DMS114 treated with DMSO at 0.1 percent for 48 hours (cell line): ENCODE measurements at regions not wholly inside any gene's neighbourhood (a gene's known extent, or its start where the extent isn't known, plus 50 kb on each side); places are given as distances from the start of the nearest gene placed in this dataset.

Experiments
- DNase-seq: peaks from one replicate; lab custom pipeline; 2025; ENCODE audit not compliant: unreplicated experiment; lab: John Stamatoyannopoulos, UW

DNA sequence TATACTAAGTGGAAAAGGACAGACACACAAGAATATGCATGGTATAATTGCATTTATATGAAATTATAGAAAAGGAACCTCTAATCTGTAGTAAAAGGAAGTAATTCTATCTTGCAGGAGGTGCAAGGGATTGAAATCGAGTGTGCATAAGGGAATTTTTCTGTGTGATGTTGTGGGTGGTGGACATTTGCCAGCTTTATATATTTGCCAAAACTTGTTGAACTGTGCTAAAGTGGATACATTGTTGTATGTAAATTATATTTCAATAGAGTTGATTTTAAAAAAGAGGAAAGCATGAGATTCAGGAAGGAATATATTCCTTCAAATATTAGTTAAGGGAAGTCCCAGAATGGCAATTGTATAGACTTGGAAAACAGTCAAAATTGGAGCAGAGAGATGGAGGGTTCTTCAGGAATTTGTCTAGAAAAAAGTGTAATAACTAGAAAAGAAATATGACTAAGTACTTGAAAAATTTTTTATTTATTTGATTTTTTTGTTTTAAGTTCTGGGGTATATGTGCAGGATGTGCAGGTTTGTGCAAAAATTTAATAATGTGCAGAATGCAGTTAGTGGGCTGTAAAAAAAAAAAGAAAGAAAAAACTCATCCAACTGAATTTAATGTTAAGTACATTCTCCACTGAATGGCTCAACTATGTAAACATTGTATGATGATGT lies 96.1 kb downstream of the ARL4A start:
- no peak for DNase-seq

- no peak for DNase-seq
Measured at GRCh38 chr7:12785473-12785872, 98.0 kb downstream of the ARL4A start.

DNA sequence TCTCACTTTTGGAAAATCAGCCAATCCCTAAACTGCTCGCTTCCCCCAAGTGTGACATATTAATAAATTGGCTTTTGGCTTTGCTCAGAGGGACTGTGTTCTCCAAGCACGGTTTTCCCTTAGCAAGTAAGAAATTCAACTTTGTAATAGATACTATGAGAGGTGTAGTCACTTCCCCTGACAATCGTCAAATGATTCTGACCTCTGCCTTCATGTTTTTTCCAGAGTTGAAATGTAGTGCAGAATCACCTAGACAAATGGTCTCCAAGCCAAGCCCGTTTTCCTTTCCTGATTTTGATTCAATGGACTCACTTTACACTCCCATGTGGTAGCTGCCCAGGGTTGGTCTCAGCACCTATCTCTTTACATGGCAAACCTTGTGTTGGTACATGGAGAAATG lies 99.1 kb downstream of the ARL4A start:
- DNase-seq: no peak

- no peak for DNase-seq
Measured at GRCh38 chr7:12788171-12788570, 100.7 kb downstream of the ARL4A start.

DNA sequence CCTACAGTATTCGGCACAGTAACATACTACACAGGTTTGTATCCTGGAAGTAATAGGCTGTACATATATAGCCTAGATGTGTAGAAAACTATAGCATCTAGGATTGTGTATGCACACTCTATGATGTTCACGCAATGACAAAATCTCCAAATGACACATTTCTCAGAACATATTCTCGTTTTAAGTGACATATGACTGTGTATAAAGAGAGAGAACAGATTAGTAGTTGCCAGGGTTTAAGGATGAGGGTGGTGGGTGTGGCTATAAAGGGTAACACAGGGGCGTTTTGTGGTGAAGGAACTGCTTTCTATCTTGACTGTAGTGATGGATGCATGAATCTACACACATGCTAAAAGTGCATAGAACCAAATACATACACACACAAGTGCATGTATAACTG lies 101.2 kb downstream of the ARL4A start:
- no peak for DNase-seq

DNA sequence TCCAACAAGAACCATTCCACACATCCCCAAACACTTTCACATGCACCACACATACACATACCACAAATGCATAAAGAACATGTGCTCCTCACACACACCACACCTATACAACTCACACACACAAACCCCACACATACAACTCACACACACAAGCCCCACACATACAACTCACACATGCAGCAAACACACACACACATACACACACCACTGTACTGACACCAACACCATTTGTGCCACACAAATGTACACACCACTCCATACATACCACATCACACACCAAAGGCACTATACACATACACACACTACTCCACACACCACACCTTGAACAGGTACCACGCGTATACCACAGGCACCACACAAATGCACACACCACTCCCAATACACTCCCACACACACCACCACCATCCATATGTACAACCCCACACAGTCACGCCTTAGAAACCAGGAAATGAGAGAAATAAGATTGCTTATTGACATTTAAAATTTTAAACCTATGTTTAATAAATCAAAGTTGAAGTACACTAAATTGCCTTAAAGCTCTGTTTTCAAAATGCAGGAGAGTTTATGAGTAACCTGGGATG lies 107.4 kb downstream of the ARL4A start:
- no peak for DNase-seq

GRCh38 chr7:12796397-12797127 lies 109.1 kb downstream of the ARL4A start:
- DNase-seq: no peak

DNA sequence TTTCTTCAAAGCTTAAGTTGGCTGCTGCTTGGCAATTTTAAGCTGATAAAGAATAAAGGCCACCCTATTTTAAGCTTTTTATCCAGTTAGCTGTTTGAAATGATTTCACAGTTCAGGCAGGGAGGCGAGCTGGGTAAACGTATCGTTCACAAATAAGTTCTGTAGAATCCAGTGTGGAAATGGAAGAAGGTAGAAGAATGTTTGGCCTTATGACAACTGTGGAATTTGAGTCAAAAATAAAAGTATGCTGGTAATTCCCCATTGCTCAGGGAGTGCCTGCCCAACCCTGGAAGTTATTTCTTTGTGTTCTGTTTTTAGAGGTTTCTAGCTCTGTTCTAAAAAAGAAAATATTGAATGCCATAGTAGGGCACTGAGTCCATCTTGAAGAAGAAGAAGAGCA lies 113.1 kb downstream of the ARL4A start:
- DNase-seq: no peak

GRCh38 chr7:12801107-12801506 lies 113.7 kb downstream of the ARL4A start:
- no peak for DNase-seq

DNA sequence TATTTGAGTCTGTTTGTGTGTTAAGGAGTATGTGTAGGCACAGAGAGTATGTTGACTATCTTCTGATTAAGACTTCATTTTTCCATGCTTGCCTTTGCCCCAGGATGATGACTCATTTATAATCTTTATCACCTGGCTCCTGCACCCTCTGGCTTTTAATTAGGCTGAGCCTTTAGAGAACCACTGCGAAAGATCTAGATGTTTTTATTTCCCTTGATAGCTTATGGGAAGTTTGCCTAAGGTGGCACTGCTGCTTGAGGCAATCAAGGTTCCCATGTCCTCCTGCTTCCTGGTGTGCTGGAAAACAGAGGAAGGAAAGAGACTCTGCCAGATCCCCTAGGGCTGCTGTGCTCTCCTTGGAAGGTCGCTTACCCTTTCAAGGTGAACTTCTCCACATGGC lies 114.6 kb downstream of the ARL4A start:
- DNase-seq: no peak

DNA sequence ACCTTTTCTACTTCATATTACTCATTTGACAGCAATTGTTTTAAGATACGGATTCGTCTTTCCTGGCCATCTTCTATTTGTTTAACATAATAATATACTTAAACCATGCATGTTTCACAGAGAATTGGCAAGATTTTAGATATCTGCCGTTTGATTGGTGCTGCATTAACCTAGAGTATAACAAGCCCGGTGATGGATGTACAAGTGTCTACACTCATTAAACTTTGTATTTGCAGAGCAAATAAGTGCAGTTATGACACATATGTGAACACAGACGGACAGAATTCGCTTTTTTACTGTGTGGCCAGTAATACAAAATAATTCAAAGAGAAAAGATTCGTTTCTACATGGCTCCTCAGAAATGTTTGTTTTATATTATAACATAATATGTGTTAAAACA lies 116.1 kb downstream of the ARL4A start:
- no peak for DNase-seq

DNA sequence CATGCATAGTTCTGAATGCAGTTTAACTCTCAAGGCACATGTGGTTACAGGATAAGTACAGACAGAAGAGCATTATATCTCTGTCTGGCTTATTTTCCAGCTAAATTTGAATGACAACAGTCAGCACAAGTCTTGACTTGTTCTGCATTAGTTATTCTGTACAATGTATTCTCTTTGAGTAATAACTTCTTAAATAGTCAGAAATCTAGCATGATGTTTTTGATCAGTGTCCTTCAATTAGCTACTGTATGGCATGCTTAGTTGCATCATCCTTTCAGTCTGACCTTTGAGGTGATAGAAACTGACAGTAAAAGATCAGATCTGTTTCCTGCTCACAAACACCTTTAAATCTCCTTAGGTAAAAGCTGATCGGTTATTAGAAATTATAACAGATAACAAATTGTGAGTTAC lies 118.1 kb downstream of the ARL4A start:
- no peak for DNase-seq

- no peak for DNase-seq
Measured at GRCh38 chr7:12805957-12806356, 118.5 kb downstream of the ARL4A start.

GRCh38 chr7:12809476-12809875 lies 122.0 kb downstream of the ARL4A start:
- peak; percentile 37 for DNase-seq

- DNase-seq: no peak
Measured at GRCh38 chr7:12812111-12812510, 124.7 kb downstream of the ARL4A start.

DNA sequence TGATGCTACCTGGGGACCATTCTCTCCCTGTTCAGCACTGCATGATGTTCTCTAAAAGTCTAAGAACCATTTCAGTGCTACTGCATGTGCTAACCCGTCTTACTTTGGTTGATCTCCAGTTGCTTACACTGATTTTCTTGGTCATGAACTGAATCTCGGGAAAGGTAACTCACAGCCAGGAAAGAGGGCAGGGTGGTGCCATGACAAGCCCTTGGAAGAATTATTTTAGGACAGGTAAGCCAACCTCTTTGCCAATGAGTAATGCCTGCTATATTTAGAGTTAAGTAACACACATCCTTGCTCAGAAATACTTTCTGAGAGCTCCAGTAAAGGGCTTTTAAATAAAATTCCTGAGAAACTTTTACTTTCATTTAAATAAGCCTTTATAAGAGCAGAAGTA lies 126.7 kb downstream of the ARL4A start:
- DNase-seq: no peak

- DNase-seq: no peak
Measured at GRCh38 chr7:12814828-12815227, 127.4 kb downstream of the ARL4A start.

GRCh38 chr7:12815426-12815825 lies 128.0 kb downstream of the ARL4A start:
- DNase-seq: no peak

- no peak for DNase-seq
Measured at GRCh38 chr7:12815871-12816270, 128.4 kb downstream of the ARL4A start.

- no peak for DNase-seq
Measured at GRCh38 chr7:12820777-12821176, 133.3 kb downstream of the ARL4A start.

DNA sequence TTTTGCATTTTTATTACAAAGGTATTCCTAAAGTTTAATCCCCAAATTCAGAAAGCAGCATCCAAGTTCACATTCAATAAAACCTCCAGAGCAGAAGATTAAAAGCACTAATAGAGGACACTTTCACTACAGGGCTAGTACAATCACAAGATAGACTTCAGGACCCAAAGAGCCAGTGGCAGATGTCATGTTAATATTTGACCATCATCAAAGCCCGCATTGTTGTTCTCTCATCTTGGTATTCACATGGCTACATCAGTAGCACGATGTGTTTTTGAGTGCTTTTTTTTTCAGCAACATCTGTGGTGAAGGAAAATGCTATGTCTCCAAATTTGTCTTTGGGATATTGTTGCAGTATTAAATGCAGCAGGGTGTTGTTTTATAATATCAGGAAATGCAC lies 134.3 kb downstream of the ARL4A start:
- DNase-seq: no peak

GRCh38 chr7:12826079-12826478 lies 138.6 kb downstream of the ARL4A start:
- no peak for DNase-seq
